K562 (cell line): ENCODE measurements at regions not wholly inside any gene's neighbourhood (a gene's known extent, or its start where the extent isn't known, plus 50 kb on each side); places are given as distances from the start of the nearest gene placed in this dataset.

Experiments used
- E4F1 ChIP-seq: fragments of 250-450 bp; sonication (Bioruptor Pico); IDR thresholded peaks from 2 replicates; pipeline ENCODE4 v1.5.0; 2021; ENCODE audit warnings: mild to moderate bottlenecking, borderline replicate concordance
- HNRNPL ChIP-seq: fragments of 200-400 bp; formaldehyde crosslinking; IDR thresholded peaks from 2 replicates; pipeline ENCODE4 v1.6.1; 2017; ENCODE audit warnings: low read depth, mild to moderate bottlenecking, low read length
- MAFG ChIP-seq: fragments of 450-650 bp; conservative IDR thresholded peaks from 2 replicates; pipeline ENCODE4 v1.6.1; 2016; ENCODE audit warnings: missing genetic modification characterization, missing compliant biosample characterization
- PBX2 ChIP-seq, 2 experiments: IDR thresholded peaks in 1 of 2; conservative IDR thresholded peaks in 1 of 2; 2 replicates each; pipeline ENCODE4 v1.6.1; 2016; ENCODE audit warnings: low read depth in 2 of 2, mild to moderate bottlenecking in 1 of 2, missing compliant biosample characterization in 1 of 2, missing genetic modification characterization in 1 of 2, moderate library complexity in 1 of 2
- SMARCE1 ChIP-seq: fragments of 450-650 bp; IDR thresholded peaks from 2 replicates; pipeline ENCODE4 v1.7.1; 2016; ENCODE audit warnings: mild to moderate bottlenecking
- TAF9B ChIP-seq: fragments of 450-650 bp; IDR thresholded peaks from 2 replicates; pipeline ENCODE4 v1.6.1; 2018; ENCODE audit warnings: mild to moderate bottlenecking; ENCODE audit not compliant: partially characterized antibody
- TCF7 ChIP-seq: sonication (generic); IDR thresholded peaks from 2 replicates; pipeline ENCODE4 v1.6.1; 2016; ENCODE audit warnings: antibody characterized with exemption, borderline replicate concordance

- TF ChIP-seq E4F1 (CRISPR knock-in tag) (no peak), TCF7 (no peak), SMARCE1 (no peak), TAF9B (no peak), HNRNPL (no peak), MAFG (tag) (peak; percentile 73), PBX2 (CRISPR knock-in tag; IDR thresholded peaks at IDR 0.05; ENCODE audit: low read depth) (no peak), PBX2 (tag; conservative IDR thresholded peaks at IDR 0.05; ENCODE audit: low read depth) (peak; percentile 35; the same call in 1 of the 2 replicates)
Measured at GRCh38 chr1:56137521-56138505, 441.6 kb downstream of the PLPP3 start (continued).
